Stimulated activated CD8-positive, alpha-beta memory T cell treated with anti-CD3 and anti-CD28 coated beads, Interleukin-2, amount 100 ng/mL, for 1 hour (primary cell): ENCODE measurements at regions not wholly inside any gene's neighbourhood (a gene's known extent, or its start where the extent isn't known, plus 50 kb on each side); places are given as distances from the start of the nearest gene placed in this dataset.

Experiments
- DNase-seq, 2 donors: peaks; one replicate each; pipeline ENCODE4 v3.0.0-alpha.2; 2020; ENCODE audit warnings: low read depth in 2 of 2

DNA sequence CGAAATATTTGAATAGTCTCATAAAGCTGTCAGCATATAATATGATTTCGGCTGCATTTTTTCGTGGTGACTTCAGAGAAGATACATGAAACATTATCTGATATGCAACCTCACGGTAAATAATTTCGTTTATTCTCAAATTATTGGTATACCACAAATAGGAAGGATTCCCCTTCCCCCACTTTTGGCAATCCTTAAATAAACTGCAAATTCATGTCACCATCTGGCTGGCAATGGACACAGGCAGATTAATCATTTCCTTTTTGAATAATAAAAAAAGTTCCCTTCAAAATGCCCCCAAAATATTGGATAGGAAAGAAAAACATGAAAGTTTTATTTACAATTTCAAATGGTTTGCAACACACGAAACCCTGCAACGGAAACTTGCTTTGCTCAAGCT lies 234.5 kb upstream of the MEOX2 start:
- DNase-seq = no peak

- DNase-seq = no peak
These were observed 230.3 kb upstream of the MEOX2 start for GRCh38 chr7:15916681-15917380.

- no peak for DNase-seq
These were observed 229.3 kb upstream of the MEOX2 start for GRCh38 chr7:15915686-15916293.

GRCh38 chr7:15914611-15915010 lies 228.1 kb upstream of the MEOX2 start:
- no peak for DNase-seq

DNA sequence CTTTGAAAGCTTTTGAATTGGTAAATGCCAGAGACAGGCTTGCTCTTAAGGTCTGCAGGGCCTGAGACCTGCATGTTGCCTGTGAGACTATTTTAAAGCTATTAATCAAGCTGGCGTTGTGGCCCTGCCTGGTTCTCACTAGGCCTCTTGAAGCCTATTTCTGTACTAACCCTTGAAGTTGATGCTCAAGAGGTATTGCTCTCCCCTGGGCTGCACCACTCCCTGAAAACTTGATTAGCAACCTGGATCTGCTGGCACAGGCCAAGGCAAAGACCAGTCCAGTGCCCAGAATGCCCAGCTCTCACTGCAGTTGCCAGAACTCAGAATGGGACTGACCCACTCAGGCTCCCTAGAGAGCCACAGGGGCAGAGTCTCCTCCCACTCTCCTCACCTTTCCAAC lies 220.0 kb upstream of the MEOX2 start:
- no peak for DNase-seq

DNA sequence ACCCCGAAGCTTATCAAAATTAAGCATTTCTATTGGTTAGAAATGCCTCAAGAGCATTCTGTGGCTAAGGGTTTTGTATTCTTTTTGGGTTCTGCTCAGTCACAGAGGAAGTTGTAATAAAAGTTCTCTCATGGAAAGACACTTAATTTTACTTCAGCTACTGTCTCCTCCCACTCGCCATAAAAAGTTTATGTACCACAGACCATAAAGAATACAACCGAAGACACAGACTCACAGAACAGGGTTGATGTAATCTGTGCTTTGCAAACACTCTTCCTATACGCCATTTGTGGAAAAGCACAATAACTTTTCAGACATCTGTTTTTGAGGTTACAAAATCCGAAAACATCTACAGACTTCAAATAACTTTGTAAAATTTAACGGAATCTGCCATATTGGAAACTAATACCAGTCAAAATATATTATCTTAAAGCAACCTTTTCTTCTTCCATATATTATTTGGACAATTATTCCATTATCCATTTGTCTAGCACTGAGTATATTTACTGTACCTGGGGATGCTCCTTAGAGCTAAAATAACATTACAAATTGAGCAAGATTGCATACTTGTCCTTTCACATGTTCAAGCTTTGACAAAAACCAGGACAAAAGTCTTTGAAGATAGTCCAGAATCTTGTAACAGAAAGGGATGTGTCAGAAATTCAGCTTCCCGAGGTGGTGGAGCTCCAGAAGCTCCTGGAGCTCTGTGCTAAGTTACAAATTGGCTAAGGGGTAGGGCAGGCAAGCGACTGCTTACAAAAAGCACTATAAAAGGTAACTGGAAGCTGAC lies 219.0 kb upstream of the MEOX2 start:
- DNase-seq = no peak

- no peak for DNase-seq
These were observed 204.8 kb upstream of the MEOX2 start for GRCh38 chr7:15891151-15891881.

DNA sequence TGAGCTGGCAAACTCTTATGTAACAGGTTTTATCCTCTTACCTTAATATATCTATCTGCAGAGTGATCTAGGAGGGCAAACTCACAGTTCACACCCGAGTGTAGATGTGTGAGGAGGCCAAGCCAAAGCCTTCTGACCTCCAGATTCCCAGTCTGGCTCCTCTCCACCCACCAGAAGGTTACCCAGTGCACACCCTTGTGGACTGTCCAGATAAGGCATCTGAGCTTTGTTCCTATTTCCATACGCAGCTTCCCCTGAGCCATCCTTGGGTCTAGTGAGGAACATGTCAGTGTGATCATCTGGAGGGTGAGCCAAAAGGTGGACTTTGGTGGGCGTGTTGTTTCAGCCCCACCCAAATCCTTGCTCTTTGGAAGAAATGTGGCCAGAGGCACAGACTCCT lies 203.0 kb upstream of the MEOX2 start:
- no peak for DNase-seq

DNA sequence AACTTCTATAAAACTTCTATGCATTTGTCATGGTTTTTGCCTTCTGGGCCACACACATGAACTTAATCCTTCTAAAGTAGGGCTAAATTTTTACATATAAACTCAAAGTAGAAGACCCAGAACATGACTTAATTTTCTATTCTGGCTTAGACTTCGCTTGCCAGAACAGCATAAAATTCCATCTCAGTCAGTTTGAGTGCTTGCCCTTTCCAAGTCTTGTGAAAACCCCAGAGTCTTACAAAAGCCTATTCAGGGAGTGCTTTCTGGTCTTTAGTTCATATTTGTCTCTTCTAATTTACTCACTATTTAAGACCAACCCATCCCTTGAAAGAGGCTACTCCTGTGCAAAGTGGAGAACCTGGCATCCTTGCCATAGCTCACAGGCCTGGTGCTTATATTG lies 201.6 kb upstream of the MEOX2 start:
- no peak for DNase-seq

DNA sequence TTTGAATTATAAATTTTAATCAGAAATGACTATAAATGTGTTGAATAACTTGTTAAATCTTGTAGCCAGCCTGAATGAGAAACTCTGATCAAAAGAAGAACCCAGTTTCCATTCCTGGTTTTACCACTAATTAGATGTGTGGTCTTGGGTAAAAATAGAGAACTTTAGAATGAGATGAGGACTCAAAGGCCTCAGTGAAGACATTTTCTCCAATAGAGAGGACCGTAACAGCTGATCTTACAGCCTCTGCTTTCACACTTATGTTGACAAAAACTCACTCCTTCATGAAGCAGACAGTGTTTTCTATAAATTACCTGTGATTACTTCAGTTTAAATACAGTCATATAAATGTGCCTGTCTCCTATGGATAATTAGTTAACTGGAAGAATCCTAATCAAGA lies 200.1 kb upstream of the MEOX2 start:
- DNase-seq = no peak

GRCh38 chr7:15885678-15886077 lies 199.2 kb upstream of the MEOX2 start:
- DNase-seq = no peak

DNA sequence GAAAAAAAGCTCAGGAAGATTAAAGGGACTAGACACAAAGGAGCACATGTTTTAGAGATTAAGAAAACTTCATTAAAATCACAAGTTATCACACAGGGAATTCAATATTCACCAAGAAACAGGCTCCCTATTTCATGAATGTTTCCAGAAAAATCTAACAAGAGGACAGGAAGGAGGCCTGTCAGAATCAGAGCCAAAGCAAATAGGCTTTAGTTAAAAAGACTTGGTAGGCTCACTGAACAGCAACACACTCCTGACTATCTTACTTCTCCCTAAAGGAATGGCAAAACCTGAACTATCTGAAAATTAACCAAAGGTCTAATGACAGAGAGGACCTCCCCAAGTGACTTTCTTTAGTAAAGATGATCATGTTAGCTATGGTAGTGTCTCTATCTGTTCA lies 188.3 kb upstream of the MEOX2 start:
- no peak for DNase-seq

DNA sequence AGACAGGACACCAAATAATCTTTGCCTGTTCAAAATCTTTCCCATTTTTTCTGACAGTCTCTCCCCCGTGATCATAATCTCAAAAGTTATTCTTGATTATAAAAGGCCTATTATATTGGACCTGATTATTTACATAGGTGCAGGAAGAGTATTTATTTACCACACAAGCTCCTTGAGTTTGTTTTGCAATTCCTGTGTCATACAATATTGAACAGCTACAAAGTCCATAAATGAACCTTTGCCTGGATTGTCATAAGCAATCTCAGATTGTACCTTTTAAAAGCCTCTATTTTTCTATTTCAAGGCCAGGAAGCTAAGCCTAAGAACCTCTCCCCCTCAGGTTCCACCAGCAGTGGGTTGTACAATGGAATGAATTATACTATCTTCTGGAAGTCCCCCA lies 183.9 kb upstream of the MEOX2 start:
- no peak for DNase-seq

DNA sequence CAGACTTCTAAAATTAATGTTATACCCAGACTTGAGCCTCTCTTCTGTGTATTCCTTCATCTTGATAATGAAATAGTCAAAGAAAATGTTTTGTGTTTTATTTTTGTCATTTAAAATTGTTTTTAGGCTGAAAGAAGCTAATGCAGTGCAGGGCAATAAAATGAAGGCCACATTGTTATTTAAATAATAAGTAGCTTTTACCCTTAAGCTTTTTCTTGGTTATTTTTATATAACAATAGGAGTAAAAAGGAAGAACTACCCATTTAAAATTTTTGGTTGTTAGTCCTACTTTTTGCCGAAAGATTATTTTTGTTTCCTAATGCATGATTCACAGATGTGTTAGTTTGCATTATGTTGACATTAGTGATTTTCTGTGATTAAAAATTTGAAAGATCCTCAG lies 181.0 kb upstream of the MEOX2 start:
- DNase-seq = no peak

DNA sequence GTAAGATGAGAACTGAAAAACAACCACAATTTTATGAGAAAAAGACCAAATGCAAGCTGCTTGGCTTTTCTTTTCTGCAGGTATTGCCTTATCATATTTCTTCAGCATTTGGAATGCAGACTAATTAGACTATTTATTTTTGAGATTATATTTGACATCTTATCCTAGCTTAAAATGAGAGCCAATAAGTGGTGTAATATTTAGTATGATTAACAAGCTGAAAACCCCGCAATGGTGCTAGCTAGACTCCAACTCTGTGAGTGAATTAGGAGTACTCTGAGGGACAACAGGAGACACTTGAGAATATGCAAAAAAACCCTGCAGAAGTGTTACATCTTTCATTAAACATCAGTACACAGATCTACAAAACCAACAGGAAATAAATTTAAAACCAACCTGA lies 180.3 kb upstream of the MEOX2 start:
- no peak for DNase-seq

GRCh38 chr7:15864626-15864991 lies 178.1 kb upstream of the MEOX2 start:
- DNase-seq = no peak

- DNase-seq = no peak
These were observed 177.6 kb upstream of the MEOX2 start for GRCh38 chr7:15863951-15864625.

DNA sequence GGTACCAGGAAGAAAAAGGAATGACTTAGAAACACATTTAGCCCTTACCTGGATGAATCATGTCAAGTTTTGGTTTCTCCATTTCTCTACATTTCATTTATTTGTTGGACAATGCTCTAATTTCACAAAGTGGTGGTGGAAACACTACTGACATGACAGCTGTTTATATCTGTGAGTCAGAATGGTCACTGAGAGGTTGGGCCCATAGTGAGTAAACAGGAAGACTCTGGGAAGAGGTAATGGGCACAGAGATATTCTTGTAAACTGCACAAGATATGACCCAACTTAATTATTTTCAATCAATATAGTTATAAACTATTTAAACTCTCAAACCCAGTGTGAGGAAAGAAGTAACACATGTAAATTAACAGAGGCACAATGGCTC lies 176.3 kb upstream of the MEOX2 start:
- DNase-seq = no peak

- DNase-seq = no peak
These were observed 175.7 kb upstream of the MEOX2 start for GRCh38 chr7:15862016-15862780.

DNA sequence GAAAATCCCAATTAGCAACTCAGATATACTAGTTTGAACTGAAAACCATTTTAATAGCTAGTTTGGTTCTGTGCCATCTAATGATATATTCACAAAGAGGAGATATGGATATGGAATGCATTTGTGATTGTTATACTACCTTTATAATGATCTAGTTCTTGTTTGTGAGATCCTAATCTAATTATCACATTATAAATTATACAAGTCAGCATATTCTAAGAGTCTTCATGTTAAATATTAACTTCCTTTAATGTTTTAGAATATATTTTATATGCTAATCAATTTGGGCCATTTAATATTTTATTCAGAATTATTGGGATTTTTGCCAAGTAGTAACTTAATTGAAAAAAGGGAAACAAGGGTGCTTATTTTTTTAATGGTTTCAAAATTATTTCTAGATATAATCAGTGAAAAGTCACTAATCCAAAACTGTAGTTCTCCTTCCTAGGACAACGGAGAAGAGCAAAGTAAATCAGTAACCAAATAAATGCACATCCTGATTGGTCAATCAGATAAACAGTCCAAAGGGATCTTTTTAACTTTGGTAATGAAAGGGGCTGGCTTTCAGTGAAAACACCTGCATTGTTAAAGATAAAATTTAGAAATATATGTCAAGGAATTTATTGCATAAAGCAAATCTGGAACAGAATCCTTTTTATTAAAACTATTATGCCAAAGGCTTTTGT lies 173.9 kb upstream of the MEOX2 start:
- DNase-seq = no peak

DNA sequence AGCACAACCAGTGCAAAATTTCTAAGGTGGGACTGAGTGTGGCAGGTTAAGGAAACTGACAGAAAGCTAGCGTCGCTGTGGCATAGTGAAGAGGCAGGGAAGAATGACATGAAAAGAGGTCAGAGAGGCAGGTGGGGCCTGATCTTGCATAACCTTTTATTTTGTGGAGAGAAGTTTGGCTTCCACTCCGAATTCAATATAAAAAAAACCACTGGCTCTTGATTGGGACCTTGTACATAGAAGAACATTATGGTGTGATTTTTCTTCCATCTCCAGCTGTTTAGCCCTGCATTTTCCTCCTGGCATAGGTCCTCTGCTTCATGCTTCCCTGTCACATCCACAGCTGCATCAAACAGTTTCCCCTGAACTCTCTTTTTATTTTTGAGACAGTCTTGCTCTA lies 170.5 kb upstream of the MEOX2 start:
- DNase-seq = no peak
